RPMI8226 (cell line): ENCODE measurements at regions not wholly inside any gene's neighbourhood (a gene's known extent, or its start where the extent isn't known, plus 50 kb on each side); places are given as distances from the start of the nearest gene placed in this dataset.
A peak's percentile ranks its signal among the peaks of the same experiment; 100 is the strongest.

ENCODE experiments used
- DNase-seq: peaks from one replicate; pipeline ENCODE4 v3.0.0-alpha.2; 2015

GRCh38 chr2:134099273-134099672 is 154.6 kb upstream of the MGAT5 start:
- DNase-seq, result no peak

- no peak for DNase-seq
Observed at GRCh38 chr2:134103196-134103595, 150.7 kb upstream of the MGAT5 start.

GRCh38 chr2:134104754-134105153 is 149.1 kb upstream of the MGAT5 start:
- no peak for DNase-seq

GRCh38 chr2:134107402-134107801 is 146.5 kb upstream of the MGAT5 start:
- DNase-seq, result no peak

- no peak for DNase-seq
Observed at GRCh38 chr2:134108113-134108512, 145.8 kb upstream of the MGAT5 start.

- no peak for DNase-seq
Observed at GRCh38 chr2:134109246-134109645, 144.6 kb upstream of the MGAT5 start.

GRCh38 chr2:134109725-134110124 is 144.1 kb upstream of the MGAT5 start:
- DNase-seq, result no peak

- no peak for DNase-seq
Observed at GRCh38 chr2:134110532-134110931, 143.3 kb upstream of the MGAT5 start.

GRCh38 chr2:134117676-134118075 is 136.2 kb upstream of the MGAT5 start:
- DNase-seq, result no peak

- DNase-seq, result peak; percentile 97
Observed at GRCh38 chr2:134118279-134119116, 135.4 kb upstream of the MGAT5 start.

GRCh38 chr2:134119117-134119712 is 134.7 kb upstream of the MGAT5 start:
- peak; percentile 26 for DNase-seq

GRCh38 chr2:134119713-134120405 is 134.0 kb upstream of the MGAT5 start:
- DNase-seq, result peak; percentile 98

GRCh38 chr2:134120406-134120732 is 133.5 kb upstream of the MGAT5 start:
- DNase-seq, result no peak

GRCh38 chr2:134120733-134121630 is 132.9 kb upstream of the MGAT5 start:
- DNase-seq, result peak; percentile 77

GRCh38 chr2:134122610-134123009 is 131.3 kb upstream of the MGAT5 start:
- peak; percentile 82 for DNase-seq

- DNase-seq, result peak; percentile 44
Observed at GRCh38 chr2:134123332-134123731, 130.5 kb upstream of the MGAT5 start.

GRCh38 chr2:134124047-134124753 is 129.7 kb upstream of the MGAT5 start:
- peak; percentile 81 for DNase-seq

- peak; percentile 97 for DNase-seq
Observed at GRCh38 chr2:134127496-134127895, 126.4 kb upstream of the MGAT5 start.

GRCh38 chr2:134128746-134129145 is 125.1 kb upstream of the MGAT5 start:
- DNase-seq, result no peak

- peak; percentile 76 for DNase-seq
Observed at GRCh38 chr2:134129900-134130537, 123.9 kb upstream of the MGAT5 start.

- peak; percentile 66 for DNase-seq
Observed at GRCh38 chr2:134131681-134132489, 122.0 kb upstream of the MGAT5 start.
